SU-DHL-6 (cell line): ENCODE measurements at regions not wholly inside any gene's neighbourhood (a gene's known extent, or its start where the extent isn't known, plus 50 kb on each side); places are given as distances from the start of the nearest gene placed in this dataset.

Experiments used
- EZH2phosphoT487 ChIP-seq: fragments of 200-600 bp; sonication (generic), shearing (Covaris generic); conservative IDR thresholded peaks from 2 replicates; pipeline ENCODE4 v1.6.1; 2018; ENCODE audit warnings: mild to moderate bottlenecking, antibody characterized with exemption, low read length, moderate library complexity, mixed read lengths
- TF ChIP-seq, protein P1 (sequence below): fragments of 200-600 bp; sonication (generic); IDR thresholded peaks from one replicate; pipeline ENCODE4 v1.5.1; 2017; ENCODE audit warnings: antibody characterized with exemption, mild to moderate bottlenecking, low read length, moderate library complexity; ENCODE audit not compliant: insufficient read depth, poor library complexity, severe bottlenecking

DNA sequence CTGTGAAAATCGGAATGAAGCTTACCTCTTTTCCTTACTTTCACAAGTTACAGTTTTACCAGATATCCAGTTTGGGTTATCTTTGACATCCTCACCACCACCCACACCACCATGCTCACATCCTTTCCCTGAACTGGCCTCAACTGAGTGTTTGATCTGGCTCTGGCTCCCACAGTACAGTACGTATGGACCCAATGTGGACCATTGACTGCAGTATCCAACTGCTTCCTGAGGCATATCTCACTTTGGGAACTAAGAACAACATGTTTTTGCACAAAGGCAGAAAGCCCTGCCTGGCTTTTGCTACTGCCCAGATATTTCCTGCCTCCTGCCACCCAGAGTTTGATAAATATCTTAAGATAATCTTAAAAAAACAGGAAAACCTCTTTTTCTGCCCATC lies 1232.0 kb upstream of the CDH18 start:
- TF ChIP-seq, protein P1, sequence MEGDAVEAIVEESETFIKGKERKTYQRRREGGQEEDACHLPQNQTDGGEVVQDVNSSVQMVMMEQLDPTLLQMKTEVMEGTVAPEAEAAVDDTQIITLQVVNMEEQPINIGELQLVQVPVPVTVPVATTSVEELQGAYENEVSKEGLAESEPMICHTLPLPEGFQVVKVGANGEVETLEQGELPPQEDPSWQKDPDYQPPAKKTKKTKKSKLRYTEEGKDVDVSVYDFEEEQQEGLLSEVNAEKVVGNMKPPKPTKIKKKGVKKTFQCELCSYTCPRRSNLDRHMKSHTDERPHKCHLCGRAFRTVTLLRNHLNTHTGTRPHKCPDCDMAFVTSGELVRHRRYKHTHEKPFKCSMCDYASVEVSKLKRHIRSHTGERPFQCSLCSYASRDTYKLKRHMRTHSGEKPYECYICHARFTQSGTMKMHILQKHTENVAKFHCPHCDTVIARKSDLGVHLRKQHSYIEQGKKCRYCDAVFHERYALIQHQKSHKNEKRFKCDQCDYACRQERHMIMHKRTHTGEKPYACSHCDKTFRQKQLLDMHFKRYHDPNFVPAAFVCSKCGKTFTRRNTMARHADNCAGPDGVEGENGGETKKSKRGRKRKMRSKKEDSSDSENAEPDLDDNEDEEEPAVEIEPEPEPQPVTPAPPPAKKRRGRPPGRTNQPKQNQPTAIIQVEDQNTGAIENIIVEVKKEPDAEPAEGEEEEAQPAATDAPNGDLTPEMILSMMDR, result no peak
- TF ChIP-seq EZH2phosphoT487, result no peak
